ENCODE measurements at regions not wholly inside any gene's neighbourhood (a gene's known extent, or its start where the extent isn't known, plus 50 kb on each side); places are given as distances from the start of the nearest gene placed in this dataset.

DNA sequence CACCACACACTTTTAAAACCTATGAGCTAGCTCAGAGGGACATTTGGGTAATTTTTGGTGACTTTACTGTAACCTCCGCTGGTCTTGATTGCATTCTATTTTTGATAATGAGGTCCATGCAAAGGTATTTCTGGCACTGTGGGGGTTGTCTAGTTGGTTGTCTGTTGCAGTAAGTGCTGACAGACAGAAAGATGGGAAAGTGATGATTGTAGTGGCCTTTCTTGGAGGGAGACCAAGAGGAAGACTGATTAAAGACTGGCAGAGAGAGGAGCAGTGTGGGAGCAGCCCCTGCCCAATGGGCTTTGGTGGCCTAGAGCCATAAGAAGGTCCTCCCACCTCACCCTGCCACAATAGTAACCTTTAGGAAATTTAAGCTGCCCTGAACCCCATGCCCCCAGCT, 173.4 kb upstream of the CTBP2 start:
- Histone ChIP-seq H3K36me3 (ENCODE audit: control insufficient read depth in 1 of 2, insufficient read depth in 2 of 2, low read length in 2 of 2) (no peaks in the 10 kb centered on the region), H3K9ac (ENCODE audit: low read length) (no peak overlapping the region), H3K4me3 (replicated peaks in 1 of 2; ENCODE audit: low read depth in 1 of 2, low read length in 2 of 2) (no peak overlapping the region), H3K9me2 (ENCODE audit: insufficient read depth) (0 out of 2 replicates have a peak, but pooled peaks cover 5% of the 10 kb centered on the region), H3K79me2 (ENCODE audit: insufficient read depth, low read length) (no peaks in the 10 kb centered on the region), H2AFZ (ENCODE audit: low read depth, low read length, poor library complexity, severe bottlenecking) (no peak overlapping the region), H3K4me2 (ENCODE audit: low read length) (no peak overlapping the region), H3K27me3 (ENCODE audit: insufficient read depth, low read length) (no peaks in the 10 kb centered on the region; the same call in 1 of the 2 replicates), H3K4me1 (ENCODE audit: control insufficient read depth in 1 of 2, insufficient read depth in 2 of 2, low read length in 2 of 2) (no peaks in the 10 kb centered on the region), H3K9me3 (ENCODE audit: control insufficient read depth in 1 of 2, insufficient read depth in 1 of 2, low read depth in 1 of 2, low read length in 2 of 2) (no peaks in the 10 kb centered on the region), H4K20me1 (ENCODE audit: insufficient read depth) (no peaks in the 10 kb centered on the region), H3K27ac (ENCODE audit: low read depth, low read length) (no peak overlapping the region)
- CTCF ChIA-PET, result interaction anchor here (2.0 kb wide), 1 partner anchor 9 kb away, joined by 5 read pairs; no protein-coding TSS in a partner anchor
- intact Hi-C loops (cut with micrococcal nuclease), result no loop called here
- DNase-seq (ENCODE audit: low read depth, low spot score), result no peak
- BruUV-seq (replicated peaks), result no TSS peak
- no peak for ATAC-seq
- RAD21 ChIA-PET (ENCODE audit: low non-redundant PET in 1 of 2, low total read pairs in 2 of 2, uncharacterized antibody in 2 of 2, unreplicated experiment in 2 of 2), result no interaction called here
- POLR2A ChIA-PET, result no interaction called here
- TF ChIP-seq, protein P1, sequence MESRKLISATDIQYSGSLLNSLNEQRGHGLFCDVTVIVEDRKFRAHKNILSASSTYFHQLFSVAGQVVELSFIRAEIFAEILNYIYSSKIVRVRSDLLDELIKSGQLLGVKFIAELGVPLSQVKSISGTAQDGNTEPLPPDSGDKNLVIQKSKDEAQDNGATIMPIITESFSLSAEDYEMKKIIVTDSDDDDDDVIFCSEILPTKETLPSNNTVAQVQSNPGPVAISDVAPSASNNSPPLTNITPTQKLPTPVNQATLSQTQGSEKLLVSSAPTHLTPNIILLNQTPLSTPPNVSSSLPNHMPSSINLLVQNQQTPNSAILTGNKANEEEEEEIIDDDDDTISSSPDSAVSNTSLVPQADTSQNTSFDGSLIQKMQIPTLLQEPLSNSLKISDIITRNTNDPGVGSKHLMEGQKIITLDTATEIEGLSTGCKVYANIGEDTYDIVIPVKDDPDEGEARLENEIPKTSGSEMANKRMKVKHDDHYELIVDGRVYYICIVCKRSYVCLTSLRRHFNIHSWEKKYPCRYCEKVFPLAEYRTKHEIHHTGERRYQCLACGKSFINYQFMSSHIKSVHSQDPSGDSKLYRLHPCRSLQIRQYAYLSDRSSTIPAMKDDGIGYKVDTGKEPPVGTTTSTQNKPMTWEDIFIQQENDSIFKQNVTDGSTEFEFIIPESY (IDR thresholded peaks at IDR 0.05; ENCODE audit: extremely low read depth, insufficient replicate concordance, low read length), result no peak
- no peak for TF ChIP-seq RAD21 (IDR thresholded peaks at IDR 0.05; ENCODE audit: low read depth)
- TF ChIP-seq, protein P2, sequence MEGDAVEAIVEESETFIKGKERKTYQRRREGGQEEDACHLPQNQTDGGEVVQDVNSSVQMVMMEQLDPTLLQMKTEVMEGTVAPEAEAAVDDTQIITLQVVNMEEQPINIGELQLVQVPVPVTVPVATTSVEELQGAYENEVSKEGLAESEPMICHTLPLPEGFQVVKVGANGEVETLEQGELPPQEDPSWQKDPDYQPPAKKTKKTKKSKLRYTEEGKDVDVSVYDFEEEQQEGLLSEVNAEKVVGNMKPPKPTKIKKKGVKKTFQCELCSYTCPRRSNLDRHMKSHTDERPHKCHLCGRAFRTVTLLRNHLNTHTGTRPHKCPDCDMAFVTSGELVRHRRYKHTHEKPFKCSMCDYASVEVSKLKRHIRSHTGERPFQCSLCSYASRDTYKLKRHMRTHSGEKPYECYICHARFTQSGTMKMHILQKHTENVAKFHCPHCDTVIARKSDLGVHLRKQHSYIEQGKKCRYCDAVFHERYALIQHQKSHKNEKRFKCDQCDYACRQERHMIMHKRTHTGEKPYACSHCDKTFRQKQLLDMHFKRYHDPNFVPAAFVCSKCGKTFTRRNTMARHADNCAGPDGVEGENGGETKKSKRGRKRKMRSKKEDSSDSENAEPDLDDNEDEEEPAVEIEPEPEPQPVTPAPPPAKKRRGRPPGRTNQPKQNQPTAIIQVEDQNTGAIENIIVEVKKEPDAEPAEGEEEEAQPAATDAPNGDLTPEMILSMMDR (IDR thresholded peaks at IDR 0.05 in 2 of 3, conservative IDR thresholded peaks at IDR 0.05 in 1 of 3; ENCODE audit: borderline replicate concordance in 1 of 3, insufficient read depth in 1 of 3, low read depth in 2 of 3, low read length in 2 of 3), result no peak
- TF ChIP-seq, protein P3, sequence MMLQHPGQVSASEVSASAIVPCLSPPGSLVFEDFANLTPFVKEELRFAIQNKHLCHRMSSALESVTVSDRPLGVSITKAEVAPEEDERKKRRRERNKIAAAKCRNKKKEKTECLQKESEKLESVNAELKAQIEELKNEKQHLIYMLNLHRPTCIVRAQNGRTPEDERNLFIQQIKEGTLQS (IDR thresholded peaks at IDR 0.05), result no peak
- TF ChIP-seq YY1 (IDR thresholded peaks at IDR 0.05; ENCODE audit: extremely low read depth, insufficient replicate concordance, low read depth, low read length), result no peak

Measured in HCT116 (cell line).